ENCODE measurements at regions not wholly inside any gene's neighbourhood (a gene's known extent, or its start where the extent isn't known, plus 50 kb on each side); places are given as distances from the start of the nearest gene placed in this dataset.
"Not testable (repeated sequence)": the region's sequence is repeated elsewhere in the genome, so short reads cannot be mapped to it uniquely, and the experiment has no call there.

DNA sequence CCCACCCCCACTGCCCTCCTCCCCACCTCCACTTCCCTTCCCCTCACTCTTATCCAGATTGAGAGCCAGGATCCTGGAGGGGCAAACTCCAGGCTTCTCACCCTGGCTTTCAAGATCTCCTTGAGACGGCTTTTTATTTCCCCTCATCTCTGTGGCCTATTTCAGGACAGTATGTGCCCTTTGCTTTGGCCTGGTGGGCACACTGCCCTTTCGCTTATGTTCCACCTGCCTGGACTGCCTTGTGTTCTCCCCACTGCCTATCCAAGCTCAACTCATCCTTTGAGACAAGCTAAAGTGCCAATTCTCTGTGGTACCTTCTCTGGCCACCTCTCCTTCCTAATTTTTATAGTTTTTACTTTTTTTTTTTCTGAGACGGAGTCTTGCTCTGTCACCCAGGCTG lies 95.9 kb upstream of the SEC22B start:
- H3K27me3 ChIP-seq (replicated peaks in 1 of 4; ENCODE audit: control extremely low read depth in 1 of 4, control insufficient read depth in 3 of 4, insufficient read depth in 4 of 4, low read length in 3 of 4); H3K27ac ChIP-seq (ENCODE audit: low read length in 2 of 2); H3K79me2 ChIP-seq (ENCODE audit: control insufficient read depth, insufficient read depth, low read length); H3K27ac Mint-ChIP-seq; H3K9ac ChIP-seq (ENCODE audit: low read length); H3K36me3 ChIP-seq (replicated peaks in 1 of 2; ENCODE audit: control extremely low read depth in 1 of 2, control insufficient read depth in 1 of 2, extremely low read depth in 1 of 2, insufficient read depth in 2 of 2, low read length in 1 of 2); intact Hi-C loops (cut with micrococcal nuclease); H3K4me3 Mint-ChIP-seq; H3K4me1 Mint-ChIP-seq; ATAC-seq (ENCODE audit: low read depth); H4K20me1 ChIP-seq (ENCODE audit: control insufficient read depth, insufficient read depth, low read length, poor library complexity, severe bottlenecking); CTCF ChIA-PET; H3K4me3 ChIP-seq (ENCODE audit: control extremely low read depth in 1 of 5, extremely low read depth in 1 of 5, insufficient read depth in 1 of 5, low read depth in 2 of 5, low read length in 4 of 5); H3K27me3 Mint-ChIP-seq; H3K9me3 ChIP-seq (ENCODE audit: control extremely low read depth in 1 of 3, control insufficient read depth in 2 of 3, insufficient read depth in 1 of 3, low read length in 2 of 3); H3K4me1 ChIP-seq (ENCODE audit: control insufficient read depth in 2 of 2, insufficient read depth in 2 of 2, low read length in 2 of 2); DNase-seq; H3K9me3 Mint-ChIP-seq (ENCODE audit: insufficient read depth); H2AFZ ChIP-seq (ENCODE audit: insufficient read depth, low read depth, low read length, poor library complexity, severe bottlenecking); H3K4me2 ChIP-seq (replicated peaks; ENCODE audit: low read depth, low read length, poor library complexity, severe bottlenecking); POLR2A ChIA-PET: not testable (repeated sequence)
- no CpG with 5 or more reads among the region's 3 CpGs for WGBS (ENCODE audit: insufficient coverage)

DNA sequence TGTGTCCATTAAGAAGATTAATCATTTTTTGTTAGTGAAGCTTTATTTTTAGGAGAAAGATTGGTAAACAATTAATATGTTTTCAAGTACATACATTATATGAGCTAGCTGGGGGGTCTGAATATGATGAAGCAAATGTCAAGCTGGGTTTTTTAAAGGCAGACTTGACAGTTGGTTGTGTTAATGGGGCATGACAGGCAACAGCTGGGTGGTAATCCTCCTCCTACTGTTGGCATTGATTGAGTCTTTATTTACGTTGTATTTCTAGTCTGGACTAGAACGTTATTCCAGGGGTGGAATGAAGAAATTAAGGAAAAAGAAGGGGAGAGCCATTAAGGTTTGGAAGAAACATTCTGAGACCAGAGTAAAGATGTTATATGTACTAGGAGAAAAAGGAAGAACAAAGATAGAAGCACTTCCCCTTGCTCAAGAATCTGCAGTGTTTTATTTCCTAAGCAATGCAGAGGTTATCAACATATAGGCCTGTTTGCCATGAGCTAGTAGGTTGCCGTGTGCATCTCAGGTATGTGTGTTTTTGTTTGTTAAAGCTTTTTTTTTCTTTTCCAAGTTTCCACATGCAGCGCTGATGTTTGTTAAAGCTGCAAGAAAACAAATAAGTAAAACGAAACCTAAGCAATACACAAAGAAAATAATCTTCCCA lies 95.4 kb upstream of the SEC22B start:
- DNase-seq; H3K4me3 Mint-ChIP-seq; H3K79me2 ChIP-seq (ENCODE audit: control insufficient read depth, insufficient read depth, low read length); intact Hi-C loops (cut with micrococcal nuclease); H3K4me1 ChIP-seq (ENCODE audit: control insufficient read depth in 2 of 2, insufficient read depth in 2 of 2, low read length in 2 of 2); H4K20me1 ChIP-seq (ENCODE audit: control insufficient read depth, insufficient read depth, low read length, poor library complexity, severe bottlenecking); CTCF ChIA-PET; H3K4me3 ChIP-seq (ENCODE audit: control extremely low read depth in 1 of 5, extremely low read depth in 1 of 5, insufficient read depth in 1 of 5, low read depth in 2 of 5, low read length in 4 of 5); H3K27me3 ChIP-seq (replicated peaks in 1 of 4; ENCODE audit: control extremely low read depth in 1 of 4, control insufficient read depth in 3 of 4, insufficient read depth in 4 of 4, low read length in 3 of 4); H3K36me3 ChIP-seq (replicated peaks in 1 of 2; ENCODE audit: control extremely low read depth in 1 of 2, control insufficient read depth in 1 of 2, extremely low read depth in 1 of 2, insufficient read depth in 2 of 2, low read length in 1 of 2); H3K4me2 ChIP-seq (replicated peaks; ENCODE audit: low read depth, low read length, poor library complexity, severe bottlenecking); H2AFZ ChIP-seq (ENCODE audit: insufficient read depth, low read depth, low read length, poor library complexity, severe bottlenecking); H3K27ac ChIP-seq (ENCODE audit: low read length in 2 of 2); H3K9me3 Mint-ChIP-seq (ENCODE audit: insufficient read depth); H3K27ac Mint-ChIP-seq; H3K4me1 Mint-ChIP-seq; POLR2A ChIA-PET; H3K27me3 Mint-ChIP-seq; H3K9ac ChIP-seq (ENCODE audit: low read length); H3K9me3 ChIP-seq (ENCODE audit: control extremely low read depth in 1 of 3, control insufficient read depth in 2 of 3, insufficient read depth in 1 of 3, low read length in 2 of 3): not testable (repeated sequence)
- ATAC-seq (ENCODE audit: low read depth), result peak; percentile 39
- no CpG with 5 or more reads among the region's 5 CpGs for WGBS (ENCODE audit: insufficient coverage)

GRCh38 chr1:120267894-120268551 lies 91.7 kb upstream of the SEC22B start:
- H3K4me1 ChIP-seq (ENCODE audit: control insufficient read depth in 2 of 2, insufficient read depth in 2 of 2, low read length in 2 of 2); H3K27ac ChIP-seq (ENCODE audit: low read length in 2 of 2); H3K4me1 Mint-ChIP-seq; CTCF ChIA-PET; H3K9ac ChIP-seq (ENCODE audit: low read length); H3K79me2 ChIP-seq (ENCODE audit: control insufficient read depth, insufficient read depth, low read length); ATAC-seq (ENCODE audit: low read depth); H3K4me3 Mint-ChIP-seq; H3K27ac Mint-ChIP-seq; H3K9me3 Mint-ChIP-seq (ENCODE audit: insufficient read depth); intact Hi-C loops (cut with micrococcal nuclease); H3K4me2 ChIP-seq (replicated peaks; ENCODE audit: low read depth, low read length, poor library complexity, severe bottlenecking); H3K9me3 ChIP-seq (ENCODE audit: control extremely low read depth in 1 of 3, control insufficient read depth in 2 of 3, insufficient read depth in 1 of 3, low read length in 2 of 3); DNase-seq; POLR2A ChIA-PET; H4K20me1 ChIP-seq (ENCODE audit: control insufficient read depth, insufficient read depth, low read length, poor library complexity, severe bottlenecking); H3K27me3 ChIP-seq (replicated peaks in 1 of 4; ENCODE audit: control extremely low read depth in 1 of 4, control insufficient read depth in 3 of 4, insufficient read depth in 4 of 4, low read length in 3 of 4); H2AFZ ChIP-seq (ENCODE audit: insufficient read depth, low read depth, low read length, poor library complexity, severe bottlenecking); H3K27me3 Mint-ChIP-seq; H3K36me3 ChIP-seq (replicated peaks in 1 of 2; ENCODE audit: control extremely low read depth in 1 of 2, control insufficient read depth in 1 of 2, extremely low read depth in 1 of 2, insufficient read depth in 2 of 2, low read length in 1 of 2); H3K4me3 ChIP-seq (ENCODE audit: control extremely low read depth in 1 of 5, extremely low read depth in 1 of 5, insufficient read depth in 1 of 5, low read depth in 2 of 5, low read length in 4 of 5): not testable (repeated sequence)
- WGBS (ENCODE audit: insufficient coverage), result no CpG with 5 or more reads among the region's 1 CpG

DNA sequence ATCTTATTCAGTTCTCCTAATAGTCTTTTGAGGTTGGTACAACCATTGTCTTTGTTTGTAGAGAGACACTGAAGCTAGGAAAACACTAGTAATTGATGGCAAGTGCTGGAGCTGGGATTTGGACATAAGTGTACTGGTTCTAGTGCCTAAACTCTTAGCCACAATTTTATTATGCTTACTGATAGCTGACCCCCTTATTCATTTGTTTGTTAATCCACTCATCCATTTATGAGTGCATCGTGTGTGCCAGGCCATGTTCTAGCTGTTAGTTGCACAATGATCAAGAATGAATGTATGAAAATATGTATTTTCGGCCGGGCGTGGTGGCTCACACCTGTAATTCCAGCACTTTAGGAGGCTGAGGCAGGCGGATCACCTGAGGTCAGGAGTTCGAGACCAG lies 88.2 kb upstream of the SEC22B start:
- H3K4me1 ChIP-seq (ENCODE audit: control insufficient read depth in 2 of 2, insufficient read depth in 2 of 2, low read length in 2 of 2); H3K27me3 Mint-ChIP-seq; H3K36me3 ChIP-seq (replicated peaks in 1 of 2; ENCODE audit: control extremely low read depth in 1 of 2, control insufficient read depth in 1 of 2, extremely low read depth in 1 of 2, insufficient read depth in 2 of 2, low read length in 1 of 2); H3K27me3 ChIP-seq (replicated peaks in 1 of 4; ENCODE audit: control extremely low read depth in 1 of 4, control insufficient read depth in 3 of 4, insufficient read depth in 4 of 4, low read length in 3 of 4); H4K20me1 ChIP-seq (ENCODE audit: control insufficient read depth, insufficient read depth, low read length, poor library complexity, severe bottlenecking); H3K9me3 Mint-ChIP-seq (ENCODE audit: insufficient read depth); H3K4me3 ChIP-seq (ENCODE audit: control extremely low read depth in 1 of 5, extremely low read depth in 1 of 5, insufficient read depth in 1 of 5, low read depth in 2 of 5, low read length in 4 of 5); H3K4me2 ChIP-seq (replicated peaks; ENCODE audit: low read depth, low read length, poor library complexity, severe bottlenecking); CTCF ChIA-PET; intact Hi-C loops (cut with micrococcal nuclease); H3K79me2 ChIP-seq (ENCODE audit: control insufficient read depth, insufficient read depth, low read length); DNase-seq; H3K4me3 Mint-ChIP-seq; H3K9ac ChIP-seq (ENCODE audit: low read length); POLR2A ChIA-PET; H3K9me3 ChIP-seq (ENCODE audit: control extremely low read depth in 1 of 3, control insufficient read depth in 2 of 3, insufficient read depth in 1 of 3, low read length in 2 of 3); H2AFZ ChIP-seq (ENCODE audit: insufficient read depth, low read depth, low read length, poor library complexity, severe bottlenecking); H3K27ac Mint-ChIP-seq; ATAC-seq (ENCODE audit: low read depth); H3K27ac ChIP-seq (ENCODE audit: low read length in 2 of 2); H3K4me1 Mint-ChIP-seq: not testable (repeated sequence)
- no CpG with 5 or more reads among the region's 6 CpGs for WGBS (ENCODE audit: insufficient coverage)

All from B cell (primary cell).